ENCODE measurements at regions not wholly inside any gene's neighbourhood (a gene's known extent, or its start where the extent isn't known, plus 50 kb on each side); places are given as distances from the start of the nearest gene placed in this dataset.

- H3K4me3 ChIP-seq (replicated peaks; ENCODE audit: low read depth, low read length), result no peak overlapping the region
- no peak for DNase-seq (ENCODE audit: low read depth)
- no peak for TF ChIP-seq CTCF (IDR thresholded peaks at IDR 0.05; ENCODE audit: low read length, missing control alignments)
Measured at GRCh38 chr7:25976630-25977029, 175.4 kb upstream of the NFE2L3 start.

DNA sequence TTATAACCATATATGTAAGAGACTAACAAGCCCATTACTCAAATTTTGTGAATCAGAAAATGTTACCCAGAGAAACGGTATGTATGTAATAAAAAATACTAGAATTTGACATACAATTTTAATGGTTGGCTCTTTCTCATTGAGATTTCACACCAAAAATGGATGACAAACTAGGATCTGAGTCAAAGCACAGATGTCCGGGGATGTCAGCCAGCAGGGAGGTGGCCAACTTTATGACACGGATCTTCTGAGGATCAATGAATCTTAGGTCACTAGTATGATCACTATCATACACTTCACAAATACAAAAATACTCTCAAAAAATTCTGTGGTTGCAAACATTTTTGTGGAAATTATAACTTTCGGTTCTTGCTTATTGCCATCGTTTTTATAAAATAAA is 173.5 kb upstream of the NFE2L3 start:
- no peak overlapping the region for H3K4me3 ChIP-seq (replicated peaks; ENCODE audit: low read depth, low read length)
- no peak for DNase-seq (ENCODE audit: low read depth)
- no peak for TF ChIP-seq CTCF (IDR thresholded peaks at IDR 0.05; ENCODE audit: low read length, missing control alignments)

DNA sequence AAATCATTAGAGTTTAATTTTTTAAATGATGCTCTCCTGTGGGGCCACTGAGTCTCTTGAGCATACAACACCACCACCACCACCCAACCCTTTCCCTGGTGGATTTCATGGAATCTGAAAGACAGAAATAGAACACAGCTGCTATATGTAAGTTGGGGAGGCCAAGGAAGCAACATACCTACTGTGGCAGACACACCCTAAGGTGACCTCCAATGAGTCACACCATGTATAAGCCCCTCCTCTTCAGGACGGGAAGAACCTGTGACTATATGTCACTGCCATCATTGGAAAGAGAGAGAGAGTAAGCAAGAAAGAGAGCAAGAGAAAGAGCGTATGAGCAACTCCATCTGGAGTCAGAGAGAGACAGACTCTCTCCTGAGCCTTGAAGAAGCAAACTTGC is 172.4 kb upstream of the NFE2L3 start:
- no peak overlapping the region for H3K4me3 ChIP-seq (replicated peaks; ENCODE audit: low read depth, low read length)
- no peak for TF ChIP-seq CTCF (IDR thresholded peaks at IDR 0.05; ENCODE audit: low read length, missing control alignments)
- DNase-seq (ENCODE audit: low read depth), result no peak

- H3K4me3 ChIP-seq (replicated peaks; ENCODE audit: low read depth, low read length), result no peak overlapping the region
- no peak for TF ChIP-seq CTCF (IDR thresholded peaks at IDR 0.05; ENCODE audit: low read length, missing control alignments)
- DNase-seq (ENCODE audit: low read depth), result no peak
Measured at GRCh38 chr7:25982684-25983083, 169.3 kb upstream of the NFE2L3 start.

DNA sequence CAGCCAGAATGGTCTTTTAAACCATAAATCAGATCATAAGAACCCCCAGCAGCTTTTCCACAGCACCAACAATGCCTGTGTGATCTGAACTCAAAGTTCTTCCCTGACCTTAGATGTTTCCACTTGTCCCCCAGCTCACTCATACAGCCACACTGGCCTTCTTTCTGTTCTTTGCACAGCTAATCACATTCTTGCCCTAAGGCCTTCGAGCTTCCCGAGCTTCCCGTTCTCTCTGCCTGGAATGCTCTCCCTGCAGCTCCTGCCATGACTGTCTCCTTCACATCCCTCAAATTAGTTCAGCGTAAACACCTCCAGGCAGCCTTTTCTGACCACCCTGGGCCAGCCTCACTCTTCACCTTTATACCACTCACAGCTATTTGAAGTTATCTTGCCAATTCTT is 166.8 kb upstream of the NFE2L3 start:
- DNase-seq (ENCODE audit: low read depth), result no peak
- no peak overlapping the region for H3K4me3 ChIP-seq (replicated peaks; ENCODE audit: low read depth, low read length)

GRCh38 chr7:25988640-25989039 is 163.4 kb upstream of the NFE2L3 start:
- H3K4me3 ChIP-seq (replicated peaks; ENCODE audit: low read depth, low read length), result no peak overlapping the region
- no peak for DNase-seq (ENCODE audit: low read depth)
- no peak for TF ChIP-seq CTCF (IDR thresholded peaks at IDR 0.05; ENCODE audit: low read length, missing control alignments)

More for the DNA sequence above, 166.8 kb upstream of the NFE2L3 start:
- TF ChIP-seq CTCF (IDR thresholded peaks at IDR 0.05; ENCODE audit: low read length, missing control alignments), result no peak

DNA sequence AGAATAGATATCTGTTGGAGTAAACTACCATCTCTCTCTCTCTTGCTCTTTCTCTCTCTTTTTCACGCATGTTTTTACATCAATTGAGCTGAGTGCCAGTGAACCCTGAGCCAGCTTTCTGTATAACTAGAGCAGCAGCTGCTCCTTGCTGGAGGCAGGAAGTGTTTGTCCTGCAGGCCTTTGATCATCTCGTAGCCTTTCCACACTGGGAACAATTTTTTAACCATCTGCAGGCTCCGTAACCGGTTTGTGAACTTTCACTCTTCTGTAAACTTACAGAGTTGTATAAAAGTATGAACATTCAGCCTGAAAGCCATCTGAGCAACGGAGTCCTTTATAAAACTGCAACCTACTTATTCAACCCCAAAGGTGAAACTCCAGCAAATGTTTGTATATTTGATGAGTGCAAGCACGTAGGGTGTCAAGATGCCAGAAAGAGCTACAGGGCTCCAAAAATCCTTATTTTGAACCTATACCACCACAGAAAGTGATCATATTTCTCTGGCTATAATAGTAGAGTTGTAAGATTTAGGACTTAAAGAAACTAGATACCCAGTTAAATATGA is 162.8 kb upstream of the NFE2L3 start:
- TF ChIP-seq CTCF (IDR thresholded peaks at IDR 0.05; ENCODE audit: low read length, missing control alignments), result no peak
- no peak overlapping the region for H3K4me3 ChIP-seq (replicated peaks; ENCODE audit: low read depth, low read length)
- DNase-seq (ENCODE audit: low read depth), result no peak
